Astrocyte (in vitro differentiated cells and primary cell): ENCODE measurements at regions not wholly inside any gene's neighbourhood (a gene's known extent, or its start where the extent isn't known, plus 50 kb on each side); places are given as distances from the start of the nearest gene placed in this dataset.

Experiments used
- DNase-seq: peaks from one replicate; pipeline ENCODE4 v3.0.0-alpha.2; 2010; ENCODE audit warnings: low read depth
- FAIRE-seq: peaks from 2 replicates; lab custom pipeline; 2011; peaks lifted over from hg19 to GRCh38; lab: Jason Lieb, UNC
- H2AFZ ChIP-seq: 2 replicates; pipeline ENCODE4 v1.6.0; 2012; ENCODE audit warnings: low read depth, low read length, inconsistent platforms
- H3K27ac ChIP-seq: 2 replicates; pipeline ENCODE4 v1.5.1; 2011; ENCODE audit warnings: low read depth, low read length, inconsistent platforms
- H3K27me3 ChIP-seq: 2 replicates; pipeline ENCODE4 v1.6.0; 2011; ENCODE audit warnings: low read length, inconsistent platforms; ENCODE audit not compliant: insufficient read depth
- H3K36me3 ChIP-seq: 2 replicates; pipeline ENCODE4 v1.5.1; 2011; ENCODE audit warnings: low read length, inconsistent platforms; ENCODE audit not compliant: insufficient read depth
- H3K4me1 ChIP-seq: 2 replicates; pipeline ENCODE4 v1.5.1; 2011; ENCODE audit warnings: low read length, inconsistent platforms; ENCODE audit not compliant: insufficient read depth
- H3K4me2 ChIP-seq: 2 replicates; pipeline ENCODE4 v1.6.0; 2012; ENCODE audit warnings: low read length, inconsistent platforms
- H3K4me3 ChIP-seq: 2 replicates; pipeline ENCODE4 v1.5.1; 2011; ENCODE audit warnings: low read depth, mild to moderate bottlenecking, low read length, inconsistent platforms; ENCODE audit not compliant: insufficient read depth
- H3K79me2 ChIP-seq: 2 replicates; pipeline ENCODE4 v1.6.0; 2012; ENCODE audit warnings: mild to moderate bottlenecking, low read length, inconsistent platforms; ENCODE audit not compliant: insufficient read depth
- H3K9ac ChIP-seq: 2 replicates; pipeline ENCODE4 v1.6.0; 2012; ENCODE audit warnings: mild to moderate bottlenecking, low read length, inconsistent platforms
- H3K9me3 ChIP-seq: 2 replicates; pipeline ENCODE4 v1.5.1; 2012; ENCODE audit warnings: low read depth, mild to moderate bottlenecking, low read length, inconsistent platforms; ENCODE audit not compliant: insufficient read depth
- H4K20me1 ChIP-seq: 2 replicates; pipeline ENCODE4 v1.6.0; 2012; ENCODE audit warnings: low read length, inconsistent platforms; ENCODE audit not compliant: insufficient read depth
- H3K27ac Mint-ChIP-seq: one replicate; pipeline ENCODE4 v1.8.0; 2021; ENCODE audit warnings: mild to moderate bottlenecking, mixed read lengths; ENCODE audit not compliant: unreplicated experiment
- H3K27me3 Mint-ChIP-seq: one replicate; pipeline ENCODE4 v1.8.0; 2021; ENCODE audit warnings: low read depth, mixed read lengths; ENCODE audit not compliant: unreplicated experiment
- H3K36me3 Mint-ChIP-seq: one replicate; pipeline ENCODE4 v1.8.0; 2021; ENCODE audit warnings: low read depth, mixed read lengths; ENCODE audit not compliant: unreplicated experiment
- H3K4me1 Mint-ChIP-seq: one replicate; pipeline ENCODE4 v1.8.0; 2021; ENCODE audit warnings: low read depth, mixed read lengths; ENCODE audit not compliant: unreplicated experiment
- H3K4me3 Mint-ChIP-seq: one replicate; pipeline ENCODE4 v1.8.0; 2021; ENCODE audit warnings: mild to moderate bottlenecking, moderate library complexity, mixed read lengths; ENCODE audit not compliant: unreplicated experiment
- H3K9me3 Mint-ChIP-seq: one replicate; pipeline ENCODE4 v1.8.0; 2021; ENCODE audit warnings: mild to moderate bottlenecking, mixed read lengths; ENCODE audit not compliant: unreplicated experiment
- CTCF ChIP-seq: IDR thresholded peaks from 2 replicates; pipeline ENCODE4 v1.5.1; 2011; ENCODE audit warnings: low read depth, mild to moderate bottlenecking, inconsistent platforms, low read length, moderate library complexity; ENCODE audit not compliant: insufficient read depth
- EZH2 ChIP-seq: IDR thresholded peaks from 2 replicates; pipeline ENCODE4 v1.6.1; 2012; ENCODE audit warnings: mild to moderate bottlenecking, low read length, inconsistent platforms; ENCODE audit not compliant: insufficient read depth

GRCh38 chr12:20314328-20314727 is 54.0 kb upstream of the PDE3A start:
- Mint-ChIP-seq H3K9me3 (peaks cover 2% of the 10 kb centered on the region), H3K4me1 (no peaks in the 10 kb centered on the region), H3K27ac (no peak overlapping the region), H3K27me3 (no peaks in the 10 kb centered on the region), H3K4me3 (no peak overlapping the region), H3K36me3 (no peaks in the 10 kb centered on the region)
- Histone ChIP-seq H3K79me2 (no peaks in the 10 kb centered on the region), H3K9ac (no peak overlapping the region), H3K4me1 (no peaks in the 10 kb centered on the region), H3K9me3 (no peaks in the 10 kb centered on the region), H3K27ac (no peak overlapping the region), H2AFZ (no peak overlapping the region), H3K27me3 (no peaks in the 10 kb centered on the region), H3K4me2 (no peak overlapping the region), H4K20me1 (no peaks in the 10 kb centered on the region), H3K36me3 (no peaks in the 10 kb centered on the region), H3K4me3 (no peak overlapping the region)
- DNase-seq (peak; percentile 43), FAIRE-seq (no peak)
- no peak for TF ChIP-seq EZH2
- no peak for TF ChIP-seq CTCF

- H4K20me1 ChIP-seq: no peaks in the 10 kb centered on the region
- Mint-ChIP-seq H3K27ac (no peak overlapping the region), H3K4me1 (no peaks in the 10 kb centered on the region), H3K36me3 (no peaks in the 10 kb centered on the region), H3K27me3 (no peaks in the 10 kb centered on the region), H3K9me3 (no peaks in the 10 kb centered on the region), H3K4me3 (no peak overlapping the region)
- no peaks in the 10 kb centered on the region for H3K4me1 ChIP-seq
- no peaks in the 10 kb centered on the region for H3K36me3 ChIP-seq
- no peak overlapping the region for H2AFZ ChIP-seq
- FAIRE-seq: no peak
- H3K4me3 ChIP-seq: no peak overlapping the region
- H3K9me3 ChIP-seq: no peaks in the 10 kb centered on the region
- H3K4me2 ChIP-seq: no peak overlapping the region
- no peaks in the 10 kb centered on the region for H3K79me2 ChIP-seq
- no peak for DNase-seq
- no peak overlapping the region for H3K9ac ChIP-seq
- no peaks in the 10 kb centered on the region for H3K27me3 ChIP-seq
- TF ChIP-seq CTCF (no peak), EZH2 (no peak)
- no peak overlapping the region for H3K27ac ChIP-seq
Measured at GRCh38 chr12:20317554-20317953, 50.8 kb upstream of the PDE3A start.
